ENCODE measurements at regions not wholly inside any gene's neighbourhood (a gene's known extent, or its start where the extent isn't known, plus 50 kb on each side); places are given as distances from the start of the nearest gene placed in this dataset.

- no peak for DNase-seq
- peaks cover 66% of the 10 kb centered on the region for H3K9me3 Mint-ChIP-seq
These were observed 117.1 kb upstream of the MYT1L start for GRCh38 chr2:2448178-2448577.

DNA sequence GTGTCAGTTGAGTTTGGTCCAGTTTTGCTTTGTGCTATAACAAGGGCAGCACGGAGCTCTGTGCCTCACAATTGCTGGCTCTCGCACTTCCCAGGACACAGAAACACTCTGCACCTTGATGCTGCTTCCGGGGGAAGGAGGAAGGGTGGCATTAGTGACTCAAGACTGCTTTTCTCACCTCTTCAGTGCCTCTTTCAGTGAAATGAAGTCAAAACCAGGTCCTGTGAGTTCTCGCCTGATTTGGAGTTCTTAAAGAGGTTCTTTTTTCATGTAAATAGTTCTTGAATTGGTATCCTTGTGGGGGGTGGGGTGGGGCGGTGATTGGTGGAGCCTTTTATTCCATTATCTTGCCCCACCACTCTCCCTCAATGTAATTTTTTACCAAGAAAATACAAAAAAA lies 91.5 kb upstream of the MYT1L start:
- TF ChIP-seq, protein P1, sequence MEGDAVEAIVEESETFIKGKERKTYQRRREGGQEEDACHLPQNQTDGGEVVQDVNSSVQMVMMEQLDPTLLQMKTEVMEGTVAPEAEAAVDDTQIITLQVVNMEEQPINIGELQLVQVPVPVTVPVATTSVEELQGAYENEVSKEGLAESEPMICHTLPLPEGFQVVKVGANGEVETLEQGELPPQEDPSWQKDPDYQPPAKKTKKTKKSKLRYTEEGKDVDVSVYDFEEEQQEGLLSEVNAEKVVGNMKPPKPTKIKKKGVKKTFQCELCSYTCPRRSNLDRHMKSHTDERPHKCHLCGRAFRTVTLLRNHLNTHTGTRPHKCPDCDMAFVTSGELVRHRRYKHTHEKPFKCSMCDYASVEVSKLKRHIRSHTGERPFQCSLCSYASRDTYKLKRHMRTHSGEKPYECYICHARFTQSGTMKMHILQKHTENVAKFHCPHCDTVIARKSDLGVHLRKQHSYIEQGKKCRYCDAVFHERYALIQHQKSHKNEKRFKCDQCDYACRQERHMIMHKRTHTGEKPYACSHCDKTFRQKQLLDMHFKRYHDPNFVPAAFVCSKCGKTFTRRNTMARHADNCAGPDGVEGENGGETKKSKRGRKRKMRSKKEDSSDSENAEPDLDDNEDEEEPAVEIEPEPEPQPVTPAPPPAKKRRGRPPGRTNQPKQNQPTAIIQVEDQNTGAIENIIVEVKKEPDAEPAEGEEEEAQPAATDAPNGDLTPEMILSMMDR (IDR thresholded peaks at IDR 0.05), result no peak

More at GRCh38 chr2:2448178-2448577, 117.1 kb upstream of the MYT1L start:
- Mint-ChIP-seq H3K4me3 (no peak overlapping the region), H3K27ac (no peak overlapping the region), H3K4me1 (ENCODE audit: low read depth) (no peaks in the 10 kb centered on the region), H3K36me3 (ENCODE audit: low read depth) (no peaks in the 10 kb centered on the region), H3K27me3 (ENCODE audit: insufficient read depth) (no peaks in the 10 kb centered on the region)
- TF ChIP-seq, protein P1 (IDR thresholded peaks at IDR 0.05), result no peak

GRCh38 chr2:2413525-2413924 lies 82.5 kb upstream of the MYT1L start:
- H3K9me3 Mint-ChIP-seq, result peaks cover 46% of the 10 kb centered on the region
- H3K27ac Mint-ChIP-seq, result no peak overlapping the region
- DNase-seq, result no peak
- TF ChIP-seq, protein P1 (IDR thresholded peaks at IDR 0.05), result no peak
- H3K27me3 Mint-ChIP-seq (ENCODE audit: insufficient read depth), result no peaks in the 10 kb centered on the region
- H3K4me1 Mint-ChIP-seq (ENCODE audit: low read depth), result no peaks in the 10 kb centered on the region
- H3K36me3 Mint-ChIP-seq (ENCODE audit: low read depth), result peaks cover 6% of the 10 kb centered on the region; the same call in 1 of the 2 replicates
- no peak overlapping the region for H3K4me3 Mint-ChIP-seq

More for the DNA sequence above, 91.5 kb upstream of the MYT1L start:
- no peaks in the 10 kb centered on the region for H3K27me3 Mint-ChIP-seq (ENCODE audit: insufficient read depth)
- H3K36me3 Mint-ChIP-seq (ENCODE audit: low read depth), result no peaks in the 10 kb centered on the region
- no peak overlapping the region for H3K27ac Mint-ChIP-seq
- no peaks in the 10 kb centered on the region for H3K4me1 Mint-ChIP-seq (ENCODE audit: low read depth)
- DNase-seq, result no peak
- H3K9me3 Mint-ChIP-seq, result peaks cover 41% of the 10 kb centered on the region
- no peak overlapping the region for H3K4me3 Mint-ChIP-seq

- no peak overlapping the region for H3K4me3 Mint-ChIP-seq
- DNase-seq, result no peak
- TF ChIP-seq, protein P1 (IDR thresholded peaks at IDR 0.05), result no peak
- H3K4me1 Mint-ChIP-seq (ENCODE audit: low read depth), result no peaks in the 10 kb centered on the region
- peaks cover 6% of the 10 kb centered on the region; the same call in 1 of the 2 replicates for H3K36me3 Mint-ChIP-seq (ENCODE audit: low read depth)
- H3K27ac Mint-ChIP-seq, result no peak overlapping the region
- H3K27me3 Mint-ChIP-seq (ENCODE audit: insufficient read depth), result no peaks in the 10 kb centered on the region
- H3K9me3 Mint-ChIP-seq, result peaks cover 29% of the 10 kb centered on the region
These were observed 79.9 kb upstream of the MYT1L start for GRCh38 chr2:2410987-2411386.

DNA sequence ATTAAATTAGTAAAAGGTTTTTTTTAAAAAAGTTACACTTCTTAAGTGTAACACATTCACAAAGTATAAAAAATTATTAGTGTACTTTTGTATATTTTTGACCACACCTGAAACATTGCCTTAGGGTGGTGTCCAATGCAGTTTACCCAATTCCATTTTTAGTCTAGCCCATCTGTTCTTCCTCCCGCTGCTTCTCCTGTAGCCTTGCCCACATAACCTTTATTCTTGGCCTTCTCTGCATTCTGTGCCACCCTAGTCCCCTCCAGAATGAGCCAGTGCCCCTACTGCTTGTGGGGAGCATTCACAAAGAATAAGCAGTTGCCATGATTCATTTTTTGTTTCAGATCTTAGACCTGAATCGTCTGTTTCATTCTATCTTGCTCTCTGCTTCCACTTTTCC lies 78.4 kb upstream of the MYT1L start:
- no peak for DNase-seq
- no peaks in the 10 kb centered on the region for H3K4me1 Mint-ChIP-seq (ENCODE audit: low read depth)
- H3K9me3 Mint-ChIP-seq, result peaks cover 34% of the 10 kb centered on the region
- H3K27me3 Mint-ChIP-seq (ENCODE audit: insufficient read depth), result no peaks in the 10 kb centered on the region
- H3K36me3 Mint-ChIP-seq (ENCODE audit: low read depth), result peaks cover 6% of the 10 kb centered on the region; the same call in 1 of the 2 replicates
- TF ChIP-seq, protein P1 (IDR thresholded peaks at IDR 0.05), result no peak
- H3K27ac Mint-ChIP-seq, result no peak overlapping the region
- H3K4me3 Mint-ChIP-seq, result no peak overlapping the region

GRCh38 chr2:2405780-2406179 lies 74.7 kb upstream of the MYT1L start:
- Mint-ChIP-seq H3K27me3 (ENCODE audit: insufficient read depth) (no peaks in the 10 kb centered on the region), H3K9me3 (peaks cover 51% of the 10 kb centered on the region), H3K27ac (no peak overlapping the region), H3K4me1 (ENCODE audit: low read depth) (no peaks in the 10 kb centered on the region), H3K36me3 (ENCODE audit: low read depth) (peaks cover 6% of the 10 kb centered on the region; the same call in 1 of the 2 replicates), H3K4me3 (no peak overlapping the region)
- TF ChIP-seq, protein P1 (IDR thresholded peaks at IDR 0.05), result no peak
- DNase-seq, result no peak

Data from HFFc6 (cell line).